NCI-H526 (cell line): ENCODE measurements at regions not wholly inside any gene's neighbourhood (a gene's known extent, or its start where the extent isn't known, plus 50 kb on each side); places are given as distances from the start of the nearest gene placed in this dataset.

ENCODE experiments used
- DNase-seq, 2 experiments: peaks; one replicate each; lab custom pipeline; 2025; lab: John Stamatoyannopoulos, UW

DNA sequence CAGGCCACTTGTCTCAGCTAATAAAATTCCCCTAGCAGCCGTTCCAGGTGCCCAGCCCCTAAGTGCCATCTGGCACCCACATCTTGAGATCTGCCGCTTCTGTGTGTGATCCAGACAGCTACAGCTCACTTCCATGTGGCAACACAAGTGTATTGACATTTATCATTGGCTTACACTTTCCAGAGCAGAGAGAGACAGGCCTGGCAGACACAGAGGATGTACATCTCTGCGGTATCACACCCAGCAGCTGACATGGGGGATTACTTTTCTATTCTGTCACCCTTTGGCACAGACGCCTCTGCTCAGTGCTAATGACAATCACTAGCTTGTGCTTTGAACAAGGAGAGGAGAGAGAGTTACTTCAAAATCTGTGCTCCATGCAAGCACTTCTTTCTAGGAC, 195.9 kb downstream of the KDR start:
- no peak for DNase-seq

DNA sequence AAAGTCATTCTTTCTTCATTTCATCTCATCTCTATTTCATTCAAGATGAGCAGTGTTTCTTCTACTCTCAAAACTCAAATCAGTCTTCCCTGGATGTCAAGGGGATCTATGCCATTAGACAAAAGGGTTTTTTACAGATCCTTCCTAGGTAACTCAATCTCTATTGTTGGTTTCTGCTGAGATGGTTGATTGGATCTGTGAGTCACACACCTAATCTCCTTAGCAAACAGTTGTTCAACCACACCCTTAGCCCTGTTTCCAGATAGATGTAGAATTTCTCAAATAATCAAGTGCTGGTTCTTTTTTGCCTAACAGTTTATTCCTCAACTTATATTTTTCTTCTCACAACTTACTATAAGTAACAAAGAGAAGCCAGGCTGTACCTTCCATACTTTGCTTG, 200.5 kb downstream of the KDR start:
- DNase-seq: no peak

DNA sequence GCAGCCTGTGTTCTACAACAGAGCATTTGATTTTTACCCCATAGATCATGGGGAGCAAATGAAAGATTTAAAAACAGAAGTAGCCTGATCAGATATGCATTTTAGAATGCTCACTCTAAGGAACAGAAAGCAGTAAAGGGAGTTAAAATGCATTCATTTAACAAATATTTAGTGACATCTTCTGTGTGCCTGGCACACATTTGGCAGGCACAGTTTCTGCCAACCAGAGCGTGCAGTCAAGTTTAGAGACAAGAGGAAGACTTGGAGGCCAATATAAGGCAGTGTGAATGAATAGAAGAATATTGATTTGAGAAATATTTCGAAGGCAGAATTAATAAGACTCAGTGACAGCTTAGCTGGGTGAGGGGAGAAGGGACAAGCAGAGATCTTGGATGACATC, 210.1 kb downstream of the KDR start:
- DNase-seq: no peak

DNA sequence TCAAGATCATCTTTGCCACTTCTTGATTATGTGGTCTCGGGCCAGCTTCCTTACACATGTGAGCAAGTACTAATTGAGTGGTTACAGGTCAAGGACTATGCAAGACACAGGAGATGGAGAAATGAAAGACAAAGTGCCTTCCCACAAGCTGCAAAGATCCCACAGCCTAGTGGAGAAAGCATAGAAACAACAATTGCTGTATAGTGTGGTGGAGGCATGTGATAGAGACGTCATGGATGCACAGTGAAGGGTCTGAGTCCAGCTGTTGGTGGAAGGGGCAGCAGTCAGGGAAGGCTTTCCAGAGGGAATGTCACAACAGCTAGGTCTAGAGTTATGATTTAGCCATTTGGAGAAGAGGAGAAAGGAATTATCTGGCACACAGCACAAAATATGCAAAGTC, 210.6 kb downstream of the KDR start:
- DNase-seq: no peak

DNA sequence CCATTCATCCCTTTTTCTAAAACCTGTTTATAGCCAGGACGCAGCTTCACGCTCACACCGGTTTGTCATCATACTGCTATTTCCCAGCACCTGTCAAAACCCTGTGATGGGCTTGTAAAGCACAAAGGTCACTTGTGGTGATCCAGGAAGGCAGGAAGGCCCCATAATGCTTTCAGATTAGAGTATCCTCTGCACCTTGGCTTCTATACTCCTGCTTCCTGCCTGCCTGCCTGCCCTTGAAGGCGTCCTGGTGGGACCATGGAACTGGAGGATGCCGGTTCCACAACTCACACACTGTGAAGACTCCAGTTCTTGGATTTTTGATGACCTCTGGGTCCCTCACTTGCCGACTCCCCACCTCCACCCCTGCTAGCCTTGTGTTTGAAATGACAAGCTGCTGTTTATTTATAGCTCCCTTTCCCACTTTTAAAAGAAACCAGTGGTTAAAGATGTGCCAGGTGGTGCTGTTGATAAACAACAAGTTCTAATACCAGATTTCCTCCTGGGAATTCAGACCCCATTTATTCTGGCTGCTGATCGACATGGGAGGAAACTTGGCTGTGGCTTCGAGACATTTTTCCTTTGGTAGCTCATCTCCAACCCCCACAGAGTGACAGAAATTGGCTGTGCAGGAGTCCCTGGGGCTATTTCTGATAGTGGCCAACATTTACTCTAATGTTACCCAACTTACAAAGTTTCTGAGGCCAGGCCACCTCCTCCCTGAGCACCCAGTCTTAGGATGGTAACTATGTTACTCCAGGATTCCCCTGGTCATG, 211.5 kb downstream of the KDR start:
- DNase-seq: peak in 1 of 2 experiments; percentile 9

DNA sequence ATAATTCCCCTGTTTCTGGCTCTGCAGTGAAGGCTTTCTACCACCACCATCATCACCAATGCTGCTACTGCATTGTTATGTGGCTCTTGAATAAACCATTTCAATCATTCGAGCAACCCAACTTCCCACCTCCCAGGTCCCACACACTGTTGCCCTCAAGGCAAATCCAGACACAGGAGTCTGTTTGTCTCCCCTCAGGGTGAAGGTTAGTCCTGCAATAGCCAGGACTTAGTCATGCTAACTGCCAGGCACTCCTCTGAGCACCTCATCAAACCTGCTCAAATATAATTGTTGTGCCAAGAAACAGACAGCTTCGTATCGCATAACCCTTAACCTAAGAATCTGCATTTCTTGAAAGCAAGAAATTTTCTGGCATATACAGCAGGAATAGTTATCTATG, 213.2 kb downstream of the KDR start:
- DNase-seq: no peak

DNA sequence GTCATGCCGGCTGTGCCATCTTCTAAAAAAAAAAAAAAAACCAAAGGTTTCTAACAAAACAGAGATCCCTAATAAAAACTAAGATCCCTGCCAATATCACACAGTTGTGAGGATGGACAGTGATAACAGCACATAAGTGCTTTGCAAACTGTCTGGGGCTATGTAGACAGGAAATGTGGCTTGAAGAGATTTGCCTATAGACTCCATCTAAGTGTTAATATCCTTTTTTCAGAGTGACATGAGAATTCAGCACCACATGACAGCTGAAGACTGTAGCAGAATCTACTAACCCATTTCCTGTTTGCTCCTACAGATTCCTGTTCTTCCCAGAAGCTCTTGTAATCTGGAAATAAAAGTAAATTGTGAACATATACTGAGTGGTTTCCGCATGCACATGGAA, 215.4 kb downstream of the KDR start:
- DNase-seq: no peak

DNA sequence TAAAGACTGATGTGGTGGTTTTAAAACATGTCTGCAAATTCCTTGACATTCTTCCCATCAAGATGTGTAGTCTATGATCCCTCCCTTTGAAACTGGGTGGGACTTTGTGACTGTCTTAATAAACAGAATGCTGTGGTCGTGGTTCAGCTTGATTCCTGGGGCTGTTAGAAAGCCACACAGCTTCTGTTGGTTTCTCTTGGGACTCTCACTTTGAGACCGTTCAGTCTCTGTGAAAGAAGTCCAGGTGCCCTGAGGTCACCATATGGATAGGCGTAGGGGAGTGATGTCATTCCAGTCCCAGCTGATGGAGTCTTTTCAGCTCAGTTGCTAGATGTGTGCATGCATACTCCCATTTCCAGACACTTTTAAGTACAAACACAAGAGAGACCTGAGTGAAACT, 216.6 kb downstream of the KDR start:
- no peak for DNase-seq

DNA sequence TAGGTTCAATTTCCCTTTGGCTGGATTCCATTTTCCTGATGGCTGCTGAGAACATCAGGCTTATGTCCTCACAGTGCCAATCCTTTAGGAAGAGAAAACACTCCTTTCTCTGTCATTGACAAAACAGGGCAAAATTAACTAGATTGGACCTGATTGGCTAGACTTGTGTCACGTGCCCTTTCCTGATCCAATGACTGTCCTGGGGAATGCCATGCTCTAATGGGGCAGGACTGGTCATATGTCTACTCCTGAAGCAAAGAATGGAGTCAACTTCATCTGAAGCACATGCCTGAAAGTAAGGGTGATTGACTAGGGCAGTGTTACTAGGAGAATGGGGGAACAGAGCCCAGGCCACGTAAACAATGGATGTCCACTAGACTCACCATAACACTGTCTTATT, 220.4 kb downstream of the KDR start:
- no peak for DNase-seq

DNA sequence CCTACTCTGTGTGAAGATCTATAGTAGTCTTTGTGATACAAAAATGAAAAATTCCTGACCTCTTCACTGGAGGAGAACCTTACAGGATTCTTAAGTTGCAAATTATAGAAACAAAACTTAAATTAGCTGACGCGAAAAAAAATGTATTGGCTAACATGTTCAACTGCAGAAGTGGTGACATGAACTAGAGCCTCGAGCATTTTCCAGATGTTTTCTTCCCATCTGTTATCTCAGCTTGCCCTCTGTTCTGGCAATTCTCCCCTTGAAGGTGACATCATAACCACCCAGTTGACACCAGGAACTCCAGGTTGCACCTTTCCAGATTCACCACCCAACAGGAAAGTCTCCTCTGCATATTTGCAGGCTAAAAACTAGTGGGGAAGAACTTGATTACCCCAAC, 222.4 kb downstream of the KDR start:
- no peak for DNase-seq

DNA sequence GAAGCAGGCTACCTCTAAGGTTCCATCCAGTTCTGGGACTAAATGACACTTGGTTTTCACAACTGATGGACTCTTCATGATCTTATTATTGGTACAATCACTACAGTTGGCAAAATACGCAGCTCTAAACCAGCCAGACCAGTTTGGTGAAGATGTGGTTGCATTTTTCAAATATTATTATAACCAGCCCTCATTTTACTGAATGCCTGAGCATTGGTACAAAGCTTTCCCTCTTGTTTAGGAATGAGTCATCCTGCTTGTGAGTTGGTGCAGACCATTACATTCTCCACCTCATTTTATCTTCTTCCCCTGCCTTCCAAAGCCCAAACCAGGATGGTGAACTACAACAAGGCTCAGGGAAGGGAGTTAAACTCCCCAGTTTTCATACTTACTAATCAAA, 223.1 kb downstream of the KDR start:
- no peak for DNase-seq

DNA sequence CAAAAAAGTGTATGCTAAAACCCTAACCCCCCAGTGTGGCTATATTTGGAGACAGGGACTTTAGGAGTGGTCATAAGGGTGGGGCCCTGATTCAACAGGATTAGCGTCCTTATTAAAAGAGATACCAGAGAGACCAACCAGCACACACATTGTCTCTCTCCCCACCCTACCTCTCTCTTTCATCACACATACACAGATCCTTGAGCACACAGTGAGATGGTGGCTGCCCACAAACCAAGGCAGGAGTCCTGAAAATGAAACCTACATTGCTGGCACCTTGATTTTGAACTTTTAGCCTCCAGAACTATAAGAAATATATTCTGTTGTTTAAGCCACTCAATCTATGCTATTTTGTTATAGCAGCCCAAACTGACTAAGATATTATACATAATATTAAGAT, 224.2 kb downstream of the KDR start:
- DNase-seq: no peak

DNA sequence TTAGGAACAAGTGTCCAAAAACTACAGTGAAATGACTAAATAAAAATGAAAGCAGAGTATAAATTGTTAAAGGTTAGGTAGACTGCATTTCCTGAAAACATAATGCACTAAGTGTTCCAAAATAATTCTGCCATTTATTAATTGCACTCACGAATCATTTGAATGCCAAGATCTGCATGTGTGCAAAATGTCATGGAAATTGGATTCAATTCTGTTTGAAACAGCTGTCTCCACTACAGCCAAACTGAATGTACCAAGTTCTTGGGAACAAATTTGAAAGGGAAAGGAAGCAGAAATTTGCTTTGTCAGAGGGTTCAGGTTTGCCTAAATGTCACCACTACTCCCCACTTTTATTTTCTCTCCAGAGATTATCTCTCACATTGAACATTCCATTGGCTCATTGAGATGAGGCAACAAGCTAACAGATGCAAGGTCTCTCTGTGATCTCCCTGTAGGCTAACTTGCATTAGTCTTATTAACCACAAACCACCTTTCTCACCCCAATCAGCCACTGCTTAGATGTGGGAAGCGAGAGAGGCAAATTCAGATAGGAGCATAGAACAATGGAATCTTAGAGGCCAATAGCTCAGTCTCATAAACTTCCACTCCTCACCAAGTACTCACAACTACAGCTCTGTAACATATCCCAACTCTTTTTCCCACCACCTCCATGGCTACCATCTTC, 226.6 kb downstream of the KDR start:
- DNase-seq: no peak

DNA sequence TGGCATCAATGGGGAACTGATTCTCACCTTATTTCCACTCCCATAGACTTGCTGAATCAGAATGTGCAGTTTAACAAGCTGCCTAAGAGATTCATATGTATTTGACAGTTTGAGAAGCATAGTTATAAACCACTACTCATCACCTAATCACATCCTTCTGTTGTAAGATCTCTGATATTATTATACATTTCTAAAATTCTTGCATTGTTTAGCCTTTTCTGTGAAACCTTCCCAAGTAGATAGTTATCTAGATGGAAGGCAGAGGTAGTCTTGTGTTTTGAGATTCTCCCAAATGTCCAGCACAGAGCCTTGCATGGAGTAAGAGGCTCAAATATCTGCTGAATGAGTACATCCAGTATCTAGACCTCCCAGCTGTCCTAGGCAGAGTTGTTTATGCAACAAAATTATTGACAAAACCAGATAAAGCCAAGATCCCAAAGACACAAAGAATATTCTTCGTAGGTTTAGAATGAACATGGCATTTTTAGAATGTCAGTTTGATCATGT, 227.3 kb downstream of the KDR start:
- no peak for DNase-seq

DNA sequence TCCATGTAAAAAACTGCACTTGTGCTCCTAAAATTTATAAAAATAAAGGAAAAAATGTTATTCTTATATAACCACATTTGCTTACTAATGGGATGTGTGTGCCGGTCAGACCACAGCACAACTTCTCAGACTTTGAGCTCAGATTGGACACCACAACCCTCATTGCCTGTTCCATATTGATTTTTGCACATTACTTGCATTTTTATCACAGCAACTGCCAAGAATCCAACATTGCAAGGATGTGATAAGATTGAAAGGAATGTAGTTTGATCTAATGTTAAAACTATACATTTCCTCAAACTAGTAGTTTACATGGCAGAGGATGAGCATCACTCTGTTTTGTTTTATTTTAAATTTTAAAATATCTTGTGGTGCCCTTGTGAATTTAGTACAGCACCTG, 227.8 kb downstream of the KDR start:
- no peak for DNase-seq

DNA sequence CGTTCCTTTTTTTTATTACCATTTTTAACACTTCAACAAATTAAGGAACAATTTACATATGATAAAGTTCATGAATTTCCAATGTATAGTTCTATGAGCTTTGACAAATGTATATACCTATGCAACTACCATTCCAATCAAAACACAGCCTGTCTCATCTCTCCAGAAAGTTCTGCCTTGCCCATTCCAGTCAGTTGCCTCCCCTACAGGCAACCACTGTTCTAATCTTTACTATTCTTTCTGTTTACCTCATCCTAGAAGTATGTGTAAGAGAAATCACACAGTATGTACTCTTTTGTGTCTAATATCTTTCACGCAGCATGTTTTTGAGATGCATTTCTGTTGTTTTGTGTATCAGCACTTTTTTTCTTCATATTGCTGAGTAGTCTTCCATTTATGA, 224.9 kb downstream of the KIT start:
- DNase-seq: no peak

DNA sequence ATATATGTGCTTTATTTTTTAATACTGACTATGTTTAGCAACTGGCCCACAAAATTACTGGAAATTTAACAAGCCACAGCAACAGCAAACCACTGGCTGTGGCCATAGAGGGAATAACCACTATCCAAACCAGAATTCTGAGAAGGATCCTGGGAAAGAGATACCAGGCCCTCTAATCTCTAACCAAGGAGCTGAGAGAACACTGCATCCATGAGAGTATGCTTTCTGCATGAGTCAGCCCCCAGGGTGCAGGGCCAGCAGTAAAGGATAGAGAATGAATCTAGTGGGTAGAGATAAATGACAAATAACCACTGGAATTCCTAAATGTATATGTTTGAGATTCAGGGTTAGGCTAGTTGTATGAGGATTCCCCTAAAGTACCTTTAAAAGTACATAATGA, 221.8 kb downstream of the KIT start:
- no peak for DNase-seq

DNA sequence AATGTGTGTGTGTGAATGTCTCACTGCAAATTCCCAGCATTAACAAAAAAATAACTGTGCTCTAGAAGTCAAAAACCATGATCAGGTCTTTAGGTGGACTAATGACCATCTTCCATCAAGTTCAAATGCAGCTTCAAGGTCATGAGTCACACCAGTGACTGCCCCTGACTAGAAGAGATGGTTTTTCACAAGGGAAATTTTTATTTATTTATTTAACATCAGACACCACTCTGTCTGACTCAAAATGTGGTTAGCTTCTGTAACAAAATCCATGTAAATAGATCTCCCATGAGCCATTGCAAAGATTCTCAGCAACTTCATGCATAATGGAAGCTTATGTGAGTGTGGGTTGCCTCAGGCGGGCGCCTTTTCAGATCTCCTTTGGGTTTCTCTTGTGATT, 219.2 kb downstream of the KIT start:
- no peak for DNase-seq

DNA sequence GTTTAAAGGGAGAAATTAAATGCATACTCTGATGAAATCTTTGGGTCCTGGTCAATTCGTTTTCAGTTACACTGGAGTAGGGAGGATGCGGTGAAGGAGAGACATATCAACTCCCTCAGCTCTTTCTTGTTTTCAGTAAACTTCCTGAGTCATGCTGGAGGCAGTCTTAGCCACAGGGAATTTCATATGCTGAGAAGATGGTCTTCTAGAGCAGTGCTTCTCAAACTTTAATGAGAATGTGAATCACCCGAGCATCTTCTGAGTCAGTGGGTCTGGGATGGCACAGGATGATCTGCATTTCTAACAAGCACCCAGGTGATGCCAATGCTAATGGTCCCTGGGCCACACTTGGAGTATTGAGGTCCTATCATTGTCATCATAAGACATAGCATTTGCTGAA, 214.5 kb downstream of the KIT start:
- no peak for DNase-seq

DNA sequence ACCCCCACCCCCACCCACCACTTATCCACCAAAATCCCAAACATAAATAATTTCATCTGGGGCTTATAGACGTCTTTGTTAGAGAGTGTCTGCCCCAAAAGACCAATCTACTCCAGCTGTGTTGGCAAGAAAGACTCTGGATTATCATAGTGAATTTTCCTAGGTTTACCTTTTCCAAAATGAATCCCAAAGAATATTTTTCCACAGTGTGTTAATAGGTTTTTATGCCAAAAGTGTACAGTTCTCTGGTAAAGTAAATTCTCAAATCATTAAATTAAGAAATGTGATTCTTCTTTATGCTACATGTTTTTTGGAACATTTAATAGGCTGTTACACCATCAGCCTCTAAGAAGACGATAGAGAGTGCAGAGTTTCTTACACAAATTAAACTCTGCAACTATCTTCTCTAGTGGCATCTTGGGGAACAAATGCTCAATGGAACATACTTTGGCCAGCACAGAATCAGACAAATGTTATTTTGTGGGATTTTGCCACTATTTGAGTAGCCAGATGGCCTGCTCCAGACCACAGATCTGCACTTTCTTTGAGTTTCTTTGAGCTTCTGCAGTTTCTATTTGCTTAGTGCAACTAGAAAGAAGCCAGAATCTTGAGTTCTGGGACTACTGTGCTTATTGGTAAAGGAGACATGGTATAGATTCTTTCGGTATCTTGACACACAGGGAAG, 206.0 kb downstream of the KIT start:
- DNase-seq: no peak

DNA sequence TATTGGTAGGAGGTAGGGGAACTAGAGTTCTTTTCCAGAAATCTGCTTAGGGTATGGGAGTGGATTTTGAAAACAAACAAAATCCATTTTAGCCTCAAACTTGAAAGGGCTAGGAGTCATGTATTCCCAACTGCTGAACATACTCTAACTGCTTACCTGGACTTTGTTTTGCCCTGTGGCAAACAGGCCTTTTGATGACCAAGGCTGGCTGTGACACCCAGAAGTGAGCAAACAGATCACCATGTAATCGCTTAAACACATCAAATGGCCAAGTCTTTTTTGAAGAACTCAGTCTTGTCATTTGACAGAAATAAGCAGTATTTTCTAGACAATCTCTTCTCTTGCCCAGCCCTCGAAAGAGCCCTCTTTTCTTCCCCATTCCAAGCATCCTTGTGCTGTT, 203.4 kb downstream of the KIT start:
- no peak for DNase-seq

DNA sequence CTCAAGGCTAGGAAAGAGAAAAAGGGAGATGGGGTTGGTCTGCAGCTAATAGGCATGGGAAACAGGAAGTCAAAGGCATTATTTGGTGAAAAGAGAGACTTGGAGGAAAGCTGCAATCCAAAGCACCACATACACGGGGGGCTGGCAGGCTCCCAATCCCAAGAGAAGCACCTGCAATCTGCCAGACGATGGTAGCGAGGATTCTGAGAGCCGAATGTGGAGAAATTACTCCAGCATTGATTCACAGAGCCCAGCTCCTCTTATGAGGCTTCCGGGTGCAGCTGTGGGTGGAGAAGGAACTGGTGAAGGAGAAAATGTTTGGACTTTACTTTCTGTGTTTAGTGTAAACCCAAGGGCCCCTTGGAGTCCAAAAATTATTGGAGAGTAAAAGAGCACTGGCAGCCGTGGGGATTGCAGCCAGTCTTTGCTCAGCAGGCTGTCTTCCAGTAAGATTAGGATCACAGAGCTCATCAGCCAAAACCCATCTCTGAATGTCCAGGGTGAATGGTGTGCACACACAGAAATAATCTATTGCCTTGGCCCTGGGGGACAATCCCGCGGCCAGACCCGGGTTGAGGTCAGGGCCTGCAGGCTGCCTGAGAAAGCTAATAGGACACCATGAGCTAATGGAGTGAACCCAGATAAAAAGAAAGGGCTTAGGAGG, 197.6 kb downstream of the KIT start:
- no peak for DNase-seq

DNA sequence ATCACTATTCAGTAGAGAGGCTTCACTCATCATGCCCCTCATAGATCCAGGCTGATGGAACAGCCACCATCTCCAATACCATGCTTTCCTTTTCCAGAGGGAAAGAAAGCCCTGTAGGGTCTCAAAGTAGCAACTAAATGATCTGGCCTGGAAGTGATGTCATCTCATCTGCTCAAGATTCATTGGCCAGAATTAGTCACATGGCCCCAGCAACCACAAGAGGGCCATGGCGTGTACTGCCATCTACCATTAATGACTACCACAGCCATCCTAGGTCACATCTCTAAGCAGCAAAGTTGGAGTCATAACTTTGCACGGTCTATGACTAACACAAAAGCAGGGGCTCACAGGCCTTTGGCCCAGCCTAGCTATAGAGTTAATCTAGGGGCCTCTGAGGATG, 194.8 kb downstream of the KIT start:
- DNase-seq: no peak
